ENCODE measurements at regions not wholly inside any gene's neighbourhood (a gene's known extent, or its start where the extent isn't known, plus 50 kb on each side); places are given as distances from the start of the nearest gene placed in this dataset.

DNA sequence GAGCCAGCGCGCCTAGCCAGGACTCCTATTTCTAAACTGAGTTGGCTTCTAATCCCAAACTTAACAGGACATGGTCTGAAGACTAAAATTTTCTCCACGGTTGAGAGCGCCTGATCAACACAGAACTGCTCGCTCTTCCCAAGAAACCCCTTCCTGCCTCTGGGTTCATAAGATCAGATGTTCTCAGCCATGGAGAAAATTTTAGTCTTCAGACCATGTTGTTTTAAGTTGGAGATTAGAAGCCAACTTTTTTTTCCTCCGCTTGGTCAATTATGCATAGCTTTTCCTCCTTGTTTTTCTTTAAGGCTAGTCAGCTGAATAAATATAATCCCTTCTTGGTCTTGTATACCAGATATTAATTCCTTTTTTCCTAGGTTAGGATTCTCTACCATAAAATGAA lies 356.6 kb upstream of the ADAMTS9 start:
- TF ChIP-seq CTCF (IDR thresholded peaks at IDR 0.05 in 2 of 3, conservative IDR thresholded peaks at IDR 0.05 in 1 of 3; ENCODE audit: borderline replicate concordance in 1 of 3, insufficient read depth in 1 of 3, low read depth in 2 of 3, low read length in 2 of 3) (no peak), ELF1 (IDR thresholded peaks at IDR 0.05; ENCODE audit: borderline replicate concordance, low read depth) (no peak), EZH2phosphoT487 (IDR thresholded peaks at IDR 0.05; ENCODE audit: borderline replicate concordance) (no peak), POLR2A (IDR thresholded peaks at IDR 0.05; ENCODE audit: borderline replicate concordance, extremely low read depth, insufficient read depth, insufficient read length) (no peak), POLR2AphosphoS5 (IDR thresholded peaks at IDR 0.05; ENCODE audit: low read depth, low read length) (no peak), RAD21 (IDR thresholded peaks at IDR 0.05; ENCODE audit: low read depth) (no peak), TCF7L2 (IDR thresholded peaks at IDR 0.05; ENCODE audit: borderline replicate concordance, extremely low read depth, insufficient read depth, insufficient read length) (no peak), SP1 (IDR thresholded peaks at IDR 0.05; ENCODE audit: low read depth) (no peak), SIN3A (IDR thresholded peaks at IDR 0.05; ENCODE audit: low read depth) (no peak), ZFX (IDR thresholded peaks at IDR 0.05) (no peak), EZH2 (IDR thresholded peaks at IDR 0.05) (no peak), YY1 (IDR thresholded peaks at IDR 0.05; ENCODE audit: extremely low read depth, insufficient replicate concordance, low read depth, low read length) (no peak)
- TF ChIP-seq, protein P1, sequence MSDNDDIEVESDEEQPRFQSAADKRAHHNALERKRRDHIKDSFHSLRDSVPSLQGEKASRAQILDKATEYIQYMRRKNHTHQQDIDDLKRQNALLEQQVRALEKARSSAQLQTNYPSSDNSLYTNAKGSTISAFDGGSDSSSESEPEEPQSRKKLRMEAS (IDR thresholded peaks at IDR 0.05) = no peak
- TF ChIP-seq, protein P2, sequence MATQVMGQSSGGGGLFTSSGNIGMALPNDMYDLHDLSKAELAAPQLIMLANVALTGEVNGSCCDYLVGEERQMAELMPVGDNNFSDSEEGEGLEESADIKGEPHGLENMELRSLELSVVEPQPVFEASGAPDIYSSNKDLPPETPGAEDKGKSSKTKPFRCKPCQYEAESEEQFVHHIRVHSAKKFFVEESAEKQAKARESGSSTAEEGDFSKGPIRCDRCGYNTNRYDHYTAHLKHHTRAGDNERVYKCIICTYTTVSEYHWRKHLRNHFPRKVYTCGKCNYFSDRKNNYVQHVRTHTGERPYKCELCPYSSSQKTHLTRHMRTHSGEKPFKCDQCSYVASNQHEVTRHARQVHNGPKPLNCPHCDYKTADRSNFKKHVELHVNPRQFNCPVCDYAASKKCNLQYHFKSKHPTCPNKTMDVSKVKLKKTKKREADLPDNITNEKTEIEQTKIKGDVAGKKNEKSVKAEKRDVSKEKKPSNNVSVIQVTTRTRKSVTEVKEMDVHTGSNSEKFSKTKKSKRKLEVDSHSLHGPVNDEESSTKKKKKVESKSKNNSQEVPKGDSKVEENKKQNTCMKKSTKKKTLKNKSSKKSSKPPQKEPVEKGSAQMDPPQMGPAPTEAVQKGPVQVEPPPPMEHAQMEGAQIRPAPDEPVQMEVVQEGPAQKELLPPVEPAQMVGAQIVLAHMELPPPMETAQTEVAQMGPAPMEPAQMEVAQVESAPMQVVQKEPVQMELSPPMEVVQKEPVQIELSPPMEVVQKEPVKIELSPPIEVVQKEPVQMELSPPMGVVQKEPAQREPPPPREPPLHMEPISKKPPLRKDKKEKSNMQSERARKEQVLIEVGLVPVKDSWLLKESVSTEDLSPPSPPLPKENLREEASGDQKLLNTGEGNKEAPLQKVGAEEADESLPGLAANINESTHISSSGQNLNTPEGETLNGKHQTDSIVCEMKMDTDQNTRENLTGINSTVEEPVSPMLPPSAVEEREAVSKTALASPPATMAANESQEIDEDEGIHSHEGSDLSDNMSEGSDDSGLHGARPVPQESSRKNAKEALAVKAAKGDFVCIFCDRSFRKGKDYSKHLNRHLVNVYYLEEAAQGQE (IDR thresholded peaks at IDR 0.05; ENCODE audit: low read depth) = no peak
